Ishikawa (cell line): ENCODE measurements at regions not wholly inside any gene's neighbourhood (a gene's known extent, or its start where the extent isn't known, plus 50 kb on each side); places are given as distances from the start of the nearest gene placed in this dataset.

ENCODE experiments used
- CEBPB ChIP-seq: IDR thresholded peaks from 2 replicates; pipeline ENCODE4 v1.6.1; 2012
- CREB1 ChIP-seq: IDR thresholded peaks from 2 replicates; pipeline ENCODE4 v1.6.1; 2012; ENCODE audit warnings: low read depth
- EGR1 ChIP-seq: IDR thresholded peaks from 2 replicates; pipeline ENCODE4 v1.6.1; 2012
- EP300 ChIP-seq: IDR thresholded peaks from 2 replicates; pipeline ENCODE4 v1.6.1; 2012; ENCODE audit warnings: borderline replicate concordance
- FOXM1 ChIP-seq: IDR thresholded peaks from 2 replicates; pipeline ENCODE4 v1.6.1; 2012; ENCODE audit warnings: low read depth, borderline replicate concordance
- MAX ChIP-seq: IDR thresholded peaks from 2 replicates; pipeline ENCODE4 v1.6.1; 2012
- NFIC ChIP-seq: IDR thresholded peaks from 2 replicates; pipeline ENCODE4 v1.6.1; 2012
- RAD21 ChIP-seq: IDR thresholded peaks from 2 replicates; pipeline ENCODE4 v1.6.1; 2012; ENCODE audit warnings: low read depth
- REST ChIP-seq: IDR thresholded peaks from 2 replicates; pipeline ENCODE4 v1.6.1; 2012; ENCODE audit warnings: low read depth, mild to moderate bottlenecking
- TAF1 ChIP-seq: IDR thresholded peaks from 2 replicates; pipeline ENCODE4 v1.6.1; 2012; ENCODE audit warnings: low read depth, mild to moderate bottlenecking
- TCF12 ChIP-seq: IDR thresholded peaks from 2 replicates; pipeline ENCODE4 v1.6.1; 2012; ENCODE audit warnings: low read depth
- TEAD4 ChIP-seq: IDR thresholded peaks from 2 replicates; pipeline ENCODE4 v1.6.1; 2012
- USF1 ChIP-seq: IDR thresholded peaks from 2 replicates; pipeline ENCODE4 v1.6.1; 2012
- YY1 ChIP-seq: IDR thresholded peaks from 2 replicates; pipeline ENCODE4 v1.6.1; 2012; ENCODE audit warnings: low read depth
- ZBTB7A ChIP-seq: IDR thresholded peaks from 2 replicates; pipeline ENCODE4 v1.6.1; 2012; ENCODE audit warnings: low read depth

GRCh38 chr3:713947-714620 lies 378.7 kb upstream of the CNTN6 start:
- TF ChIP-seq FOXM1 (no peak), USF1 (no peak), EGR1 (no peak), TAF1 (no peak), NFIC (no peak), CREB1 (no peak), CEBPB (no peak), TCF12 (no peak), ZBTB7A (no peak), YY1 (no peak), RAD21 (no peak), MAX (no peak), TEAD4 (no peak), EP300 (no peak), REST (no peak)

- TF ChIP-seq ZBTB7A, result no peak
- no peak for TF ChIP-seq TAF1
- TF ChIP-seq TCF12, result no peak
- no peak for TF ChIP-seq YY1
- TF ChIP-seq TEAD4, result no peak
- TF ChIP-seq MAX, result no peak
- TF ChIP-seq CREB1, result no peak
- TF ChIP-seq NFIC, result no peak
- no peak for TF ChIP-seq FOXM1
- TF ChIP-seq CEBPB, result no peak
- TF ChIP-seq REST, result no peak
- no peak for TF ChIP-seq EGR1
- no peak for TF ChIP-seq RAD21
- no peak for TF ChIP-seq EP300
- no peak for TF ChIP-seq USF1
Measured at GRCh38 chr3:721086-721485, 371.7 kb upstream of the CNTN6 start.

- TF ChIP-seq YY1 (no peak), TCF12 (no peak), TAF1 (no peak), FOXM1 (no peak), EP300 (no peak), ZBTB7A (no peak), MAX (no peak), REST (no peak), EGR1 (no peak), TEAD4 (no peak), CREB1 (no peak), RAD21 (no peak), CEBPB (no peak), NFIC (no peak), USF1 (no peak)
Measured at GRCh38 chr3:732326-732928, 360.4 kb upstream of the CNTN6 start.

- TF ChIP-seq RAD21, result no peak
- no peak for TF ChIP-seq FOXM1
- TF ChIP-seq ZBTB7A, result no peak
- TF ChIP-seq TEAD4, result no peak
- TF ChIP-seq YY1, result no peak
- TF ChIP-seq REST, result no peak
- no peak for TF ChIP-seq EGR1
- TF ChIP-seq CEBPB, result no peak
- TF ChIP-seq NFIC, result no peak
- TF ChIP-seq TAF1, result no peak
- TF ChIP-seq TCF12, result no peak
- TF ChIP-seq MAX, result no peak
Measured at GRCh38 chr3:733313-733712, 359.5 kb upstream of the CNTN6 start.
